ENCODE measurements at regions not wholly inside any gene's neighbourhood (a gene's known extent, or its start where the extent isn't known, plus 50 kb on each side); places are given as distances from the start of the nearest gene placed in this dataset.

DNA sequence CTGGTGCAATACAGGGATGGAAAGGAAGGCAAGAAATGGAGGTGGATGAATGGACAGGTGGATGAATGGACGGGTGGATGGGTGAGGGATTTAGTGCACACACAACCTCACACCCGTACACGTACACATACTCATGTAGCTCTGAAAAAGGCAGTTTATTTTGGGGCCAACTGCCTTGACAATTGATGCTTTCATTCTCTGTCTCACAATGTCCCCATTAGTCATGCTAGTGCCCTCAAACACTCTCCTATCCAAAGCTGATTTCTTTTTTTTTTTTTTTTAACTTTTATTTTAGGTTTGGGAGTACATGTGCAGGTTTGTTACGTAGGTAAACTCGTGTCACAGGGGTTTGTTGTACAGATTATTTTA is 495.0 kb downstream of the DMAC1 start:
- Histone ChIP-seq H3K27me3 (ENCODE audit: control insufficient read depth, insufficient read depth, low read length) (peaks cover 1% of the 10 kb centered on the region), H3K4me3 (ENCODE audit: low read depth, low read length) (no peak overlapping the region), H3K36me3 (ENCODE audit: control insufficient read depth, insufficient read depth, low read length) (no peaks in the 10 kb centered on the region)
- no peak for FAIRE-seq
- DNase-seq (ENCODE audit: low read depth), result no peak
- TF ChIP-seq, protein P1, sequence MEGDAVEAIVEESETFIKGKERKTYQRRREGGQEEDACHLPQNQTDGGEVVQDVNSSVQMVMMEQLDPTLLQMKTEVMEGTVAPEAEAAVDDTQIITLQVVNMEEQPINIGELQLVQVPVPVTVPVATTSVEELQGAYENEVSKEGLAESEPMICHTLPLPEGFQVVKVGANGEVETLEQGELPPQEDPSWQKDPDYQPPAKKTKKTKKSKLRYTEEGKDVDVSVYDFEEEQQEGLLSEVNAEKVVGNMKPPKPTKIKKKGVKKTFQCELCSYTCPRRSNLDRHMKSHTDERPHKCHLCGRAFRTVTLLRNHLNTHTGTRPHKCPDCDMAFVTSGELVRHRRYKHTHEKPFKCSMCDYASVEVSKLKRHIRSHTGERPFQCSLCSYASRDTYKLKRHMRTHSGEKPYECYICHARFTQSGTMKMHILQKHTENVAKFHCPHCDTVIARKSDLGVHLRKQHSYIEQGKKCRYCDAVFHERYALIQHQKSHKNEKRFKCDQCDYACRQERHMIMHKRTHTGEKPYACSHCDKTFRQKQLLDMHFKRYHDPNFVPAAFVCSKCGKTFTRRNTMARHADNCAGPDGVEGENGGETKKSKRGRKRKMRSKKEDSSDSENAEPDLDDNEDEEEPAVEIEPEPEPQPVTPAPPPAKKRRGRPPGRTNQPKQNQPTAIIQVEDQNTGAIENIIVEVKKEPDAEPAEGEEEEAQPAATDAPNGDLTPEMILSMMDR (IDR thresholded peaks at IDR 0.05; ENCODE audit: insufficient read depth, low read length, severe bottlenecking), result no peak

DNA sequence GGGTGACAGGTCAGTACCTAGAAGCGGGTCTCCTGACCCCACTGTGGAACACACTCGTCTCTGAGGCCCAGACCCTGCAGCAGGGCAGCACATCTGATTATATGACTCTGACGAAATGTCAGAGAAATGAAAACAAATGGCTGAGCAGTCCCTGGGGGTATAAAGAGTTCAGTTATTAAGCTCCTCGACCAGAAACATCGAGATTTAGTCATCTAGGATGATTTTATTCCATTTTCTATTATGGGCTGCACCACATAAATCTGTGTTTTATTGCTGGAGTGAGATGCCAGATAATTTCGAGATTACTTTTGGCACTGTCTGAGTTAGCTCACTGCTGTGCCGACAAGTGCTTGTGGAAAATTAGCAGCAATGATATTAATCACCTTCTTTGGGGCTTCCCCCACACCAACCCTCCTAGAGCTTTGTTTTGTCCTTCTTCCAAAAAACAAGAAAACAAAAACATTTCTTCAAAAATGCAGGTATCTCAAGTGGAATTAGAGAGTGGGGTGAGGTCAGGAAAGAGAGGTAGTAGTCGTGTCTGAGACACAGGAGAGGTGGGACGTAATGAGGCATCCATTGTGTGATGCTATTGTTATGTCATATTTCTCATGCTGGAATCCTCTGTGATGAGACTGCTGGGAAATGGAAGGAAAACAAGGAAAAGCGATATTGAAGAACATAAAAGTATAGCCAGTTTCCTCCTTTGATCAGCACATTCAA is 495.5 kb downstream of the DMAC1 start:
- no peaks in the 10 kb centered on the region for H3K36me3 ChIP-seq (ENCODE audit: control insufficient read depth, insufficient read depth, low read length)
- H3K27me3 ChIP-seq (ENCODE audit: control insufficient read depth, insufficient read depth, low read length), result peaks cover 1% of the 10 kb centered on the region
- FAIRE-seq, result no peak
- DNase-seq (ENCODE audit: low read depth), result no peak
- TF ChIP-seq, protein P1 (IDR thresholded peaks at IDR 0.05; ENCODE audit: insufficient read depth, low read length, severe bottlenecking), result no peak
- no peak overlapping the region for H3K4me3 ChIP-seq (ENCODE audit: low read depth, low read length)

DNA sequence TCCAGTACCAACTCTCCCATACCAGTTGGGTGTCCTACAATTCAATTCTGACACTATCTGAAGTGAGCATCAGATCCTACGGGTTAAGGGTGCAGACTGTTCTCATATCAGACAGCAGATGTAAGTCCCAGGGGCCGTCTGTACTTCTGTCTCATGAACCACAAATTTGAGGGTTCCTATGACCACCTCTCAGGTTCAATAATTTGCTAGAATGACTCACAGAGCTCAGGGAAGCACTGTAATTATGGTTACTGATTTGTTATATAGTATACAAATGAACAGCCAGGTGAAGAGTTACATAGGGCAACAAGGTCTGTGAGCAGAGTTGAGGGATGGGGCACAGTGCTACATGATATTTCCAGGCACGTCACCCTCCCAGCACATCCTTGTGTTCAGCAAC is 499.1 kb downstream of the DMAC1 start:
- no peaks in the 10 kb centered on the region for H3K36me3 ChIP-seq (ENCODE audit: control insufficient read depth, insufficient read depth, low read length)
- no peak overlapping the region for H3K4me3 ChIP-seq (ENCODE audit: low read depth, low read length)
- DNase-seq (ENCODE audit: low read depth) (no peak), FAIRE-seq (no peak)
- H3K27me3 ChIP-seq (ENCODE audit: control insufficient read depth, insufficient read depth, low read length), result peaks cover 1% of the 10 kb centered on the region
- TF ChIP-seq, protein P1 (IDR thresholded peaks at IDR 0.05; ENCODE audit: insufficient read depth, low read length, severe bottlenecking), result no peak

DNA sequence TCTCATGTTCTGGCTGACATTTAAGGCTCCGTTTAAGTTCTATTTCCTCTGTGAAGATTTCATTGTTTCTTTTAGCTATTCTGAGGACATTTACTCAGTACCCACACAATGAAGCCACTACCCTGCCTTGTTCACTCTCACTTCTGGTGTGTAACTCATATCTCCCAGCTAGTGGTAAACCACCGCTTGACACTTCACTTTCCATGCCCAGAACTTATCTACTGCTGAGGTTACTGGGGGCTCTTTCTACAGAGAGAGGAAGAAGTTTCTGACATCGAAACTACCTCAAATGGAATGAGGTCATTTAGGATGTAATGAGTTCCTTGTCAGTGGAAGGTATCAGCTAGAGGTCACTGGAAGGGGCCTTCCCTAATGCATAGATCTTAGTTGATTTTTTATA is 501.5 kb downstream of the DMAC1 start:
- TF ChIP-seq, protein P1 (IDR thresholded peaks at IDR 0.05; ENCODE audit: insufficient read depth, low read length, severe bottlenecking), result no peak
- Histone ChIP-seq H3K36me3 (ENCODE audit: control insufficient read depth, insufficient read depth, low read length) (no peaks in the 10 kb centered on the region), H3K4me3 (ENCODE audit: low read depth, low read length) (no peak overlapping the region), H3K27me3 (ENCODE audit: control insufficient read depth, insufficient read depth, low read length) (no peaks in the 10 kb centered on the region)
- FAIRE-seq (no peak), DNase-seq (ENCODE audit: low read depth) (no peak)

DNA sequence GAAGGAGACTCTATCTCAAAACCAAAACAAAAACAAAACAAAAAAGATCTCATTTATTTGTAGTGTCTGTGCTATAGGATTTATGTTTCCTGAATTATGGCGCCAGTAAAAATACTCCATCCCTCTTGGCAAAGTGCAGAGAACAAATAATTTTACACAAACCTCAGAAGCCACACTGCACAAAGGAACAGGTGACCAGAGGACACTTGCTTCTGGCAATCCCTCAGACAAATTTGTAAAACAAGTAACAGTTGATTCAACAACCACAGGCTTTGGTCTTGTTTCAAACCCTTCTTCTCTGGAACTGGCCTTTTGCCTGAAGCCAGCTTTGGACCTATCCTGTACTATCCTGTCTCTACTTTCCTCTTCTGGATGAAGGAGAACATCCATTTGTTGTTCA is 502.1 kb downstream of the DMAC1 start:
- no peak for FAIRE-seq
- H3K4me3 ChIP-seq (ENCODE audit: low read depth, low read length), result no peak overlapping the region
- no peak for DNase-seq (ENCODE audit: low read depth)
- H3K36me3 ChIP-seq (ENCODE audit: control insufficient read depth, insufficient read depth, low read length), result no peaks in the 10 kb centered on the region
- TF ChIP-seq, protein P1 (IDR thresholded peaks at IDR 0.05; ENCODE audit: insufficient read depth, low read length, severe bottlenecking), result no peak
- no peaks in the 10 kb centered on the region for H3K27me3 ChIP-seq (ENCODE audit: control insufficient read depth, insufficient read depth, low read length)

DNA sequence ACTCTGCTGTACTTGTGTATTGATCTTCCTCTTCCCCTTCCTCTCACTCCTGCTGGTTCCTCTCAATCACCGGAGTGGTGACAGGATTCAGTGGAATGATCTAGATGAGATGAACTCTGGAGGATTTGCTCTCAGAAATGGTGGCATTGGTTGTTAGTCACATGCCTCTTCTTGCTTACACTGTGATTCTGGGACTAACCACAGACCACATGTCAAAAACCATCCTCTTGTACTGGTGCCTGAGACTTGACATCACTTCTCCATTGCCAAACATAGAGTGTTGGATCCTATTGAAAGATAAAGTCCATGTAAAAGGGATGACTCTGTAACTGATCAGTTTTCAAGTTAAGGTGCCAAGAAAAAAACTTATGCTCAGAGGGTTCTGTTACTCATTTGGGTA is 506.5 kb downstream of the DMAC1 start:
- no peak for FAIRE-seq
- Histone ChIP-seq H3K27me3 (ENCODE audit: control insufficient read depth, insufficient read depth, low read length) (no peaks in the 10 kb centered on the region), H3K4me3 (ENCODE audit: low read depth, low read length) (no peak overlapping the region), H3K36me3 (ENCODE audit: control insufficient read depth, insufficient read depth, low read length) (no peaks in the 10 kb centered on the region)
- DNase-seq (ENCODE audit: low read depth), result no peak
- TF ChIP-seq, protein P1 (IDR thresholded peaks at IDR 0.05; ENCODE audit: insufficient read depth, low read length, severe bottlenecking), result no peak
